Chondrocyte (in vitro differentiated cells): ENCODE measurements at regions not wholly inside any gene's neighbourhood (a gene's known extent, or its start where the extent isn't known, plus 50 kb on each side); places are given as distances from the start of the nearest gene placed in this dataset.

ENCODE experiments used
- DNase-seq: peaks from one replicate; pipeline ENCODE4 v3.0.0; 2021; ENCODE audit warnings: mixed read lengths, low spot score
- H3K27ac Mint-ChIP-seq: one replicate; pipeline ENCODE4 v1.8.0; 2021; ENCODE audit warnings: mild to moderate bottlenecking, moderate library complexity, mixed read lengths; ENCODE audit not compliant: unreplicated experiment
- H3K27me3 Mint-ChIP-seq: 2 replicates; pipeline ENCODE4 v1.8.0; 2021; ENCODE audit warnings: low read depth, mixed read lengths
- H3K36me3 Mint-ChIP-seq: 2 replicates; pipeline ENCODE4 v1.8.0; 2021; ENCODE audit warnings: low read depth, mixed read lengths
- H3K4me1 Mint-ChIP-seq: 2 replicates; pipeline ENCODE4 v1.8.0; 2021; ENCODE audit warnings: low read depth, mild to moderate bottlenecking, mixed read lengths
- H3K4me3 Mint-ChIP-seq: one replicate; pipeline ENCODE4 v1.8.0; 2021; ENCODE audit warnings: mild to moderate bottlenecking, moderate library complexity, mixed read lengths; ENCODE audit not compliant: unreplicated experiment
- H3K9me3 Mint-ChIP-seq: 2 replicates; pipeline ENCODE4 v1.8.0; 2021; ENCODE audit warnings: low read depth, mixed read lengths
- CTCF ChIP-seq: fragments of 200-600 bp; sonication (generic); IDR thresholded peaks from 2 replicates; pipeline ENCODE4 v1.5.0; 2021; ENCODE audit warnings: antibody characterized with exemption, mild to moderate bottlenecking, moderate library complexity

GRCh38 chr2:16615687-16616615 lies 49.7 kb downstream of the CYRIA start:
- no peak for TF ChIP-seq CTCF
- Mint-ChIP-seq H3K9me3 (no peaks in the 10 kb centered on the region), H3K27ac (no peak overlapping the region), H3K4me3 (no peak overlapping the region), H3K27me3 (peaks cover 25% of the 10 kb centered on the region), H3K4me1 (no peaks in the 10 kb centered on the region), H3K36me3 (peaks cover 3% of the 10 kb centered on the region)
- DNase-seq, result no peak

- H3K36me3 Mint-ChIP-seq, result peaks cover 3% of the 10 kb centered on the region
- H3K4me3 Mint-ChIP-seq, result no peak overlapping the region
- peaks cover 25% of the 10 kb centered on the region for H3K27me3 Mint-ChIP-seq
- DNase-seq, result no peak
- no peak for TF ChIP-seq CTCF
- no peaks in the 10 kb centered on the region for H3K9me3 Mint-ChIP-seq
- H3K27ac Mint-ChIP-seq, result no peak overlapping the region
- H3K4me1 Mint-ChIP-seq, result no peaks in the 10 kb centered on the region
These were observed 50.4 kb downstream of the CYRIA start for GRCh38 chr2:16615246-16615645.

- no peak for TF ChIP-seq CTCF
- Mint-ChIP-seq H3K4me3 (no peak overlapping the region), H3K27ac (no peak overlapping the region), H3K4me1 (no peaks in the 10 kb centered on the region), H3K36me3 (peaks cover 3% of the 10 kb centered on the region), H3K9me3 (no peaks in the 10 kb centered on the region), H3K27me3 (peaks cover 25% of the 10 kb centered on the region)
- DNase-seq, result no peak
These were observed 51.2 kb downstream of the CYRIA start for GRCh38 chr2:16614314-16614860.

- Mint-ChIP-seq H3K9me3 (no peaks in the 10 kb centered on the region), H3K4me1 (peaks cover 4% of the 10 kb centered on the region), H3K27me3 (peaks cover 25% of the 10 kb centered on the region), H3K4me3 (no peak overlapping the region), H3K27ac (no peak overlapping the region), H3K36me3 (peaks cover 3% of the 10 kb centered on the region)
- peak; percentile 85 for TF ChIP-seq CTCF
- DNase-seq, result no peak
These were observed 52.1 kb downstream of the CYRIA start for GRCh38 chr2:16613539-16614011.

GRCh38 chr2:16612490-16612889 lies 53.1 kb downstream of the CYRIA start:
- H3K9me3 Mint-ChIP-seq, result no peaks in the 10 kb centered on the region
- H3K36me3 Mint-ChIP-seq, result peaks cover 3% of the 10 kb centered on the region
- peaks cover 25% of the 10 kb centered on the region for H3K27me3 Mint-ChIP-seq
- TF ChIP-seq CTCF, result no peak
- no peak overlapping the region for H3K27ac Mint-ChIP-seq
- H3K4me3 Mint-ChIP-seq, result no peak overlapping the region
- DNase-seq, result no peak
- H3K4me1 Mint-ChIP-seq, result peaks cover 8% of the 10 kb centered on the region
